ENCODE measurements at regions not wholly inside any gene's neighbourhood (a gene's known extent, or its start where the extent isn't known, plus 50 kb on each side); places are given as distances from the start of the nearest gene placed in this dataset.

DNA sequence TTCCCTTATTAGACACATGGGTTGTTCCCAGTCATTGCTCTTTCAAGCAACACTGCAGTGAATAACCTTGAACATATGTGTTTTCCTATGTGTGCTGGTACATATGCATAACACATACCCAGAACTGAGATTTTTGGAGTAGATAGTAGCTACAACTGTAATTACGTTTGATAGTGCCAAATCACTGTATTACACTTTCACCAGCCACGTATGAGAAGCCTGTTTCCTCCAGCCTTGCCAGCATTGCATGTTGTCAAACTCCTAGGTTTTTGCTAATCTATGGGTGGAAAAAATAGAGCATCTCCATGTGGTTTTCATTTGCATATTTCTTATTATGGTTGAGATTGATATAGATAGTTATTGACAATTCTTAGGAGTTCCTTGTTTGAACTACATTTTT is 56.5 kb upstream of the ACSL3 start:
- H3K27ac ChIP-seq: no peak overlapping the region
- 52 to 77% methylated on average over 2 of the region's 2 CpGs for WGBS, 2 donors (ENCODE audit: low coverage in 1 of 2)
- no peak overlapping the region for H3K4me3 ChIP-seq
- H3K27me3 ChIP-seq: no peaks in the 10 kb centered on the region
- H3K9me3 ChIP-seq: no peaks in the 10 kb centered on the region
- ATAC-seq: no peak
- no peaks in the 10 kb centered on the region for H3K36me3 ChIP-seq
- TF ChIP-seq, protein P1, sequence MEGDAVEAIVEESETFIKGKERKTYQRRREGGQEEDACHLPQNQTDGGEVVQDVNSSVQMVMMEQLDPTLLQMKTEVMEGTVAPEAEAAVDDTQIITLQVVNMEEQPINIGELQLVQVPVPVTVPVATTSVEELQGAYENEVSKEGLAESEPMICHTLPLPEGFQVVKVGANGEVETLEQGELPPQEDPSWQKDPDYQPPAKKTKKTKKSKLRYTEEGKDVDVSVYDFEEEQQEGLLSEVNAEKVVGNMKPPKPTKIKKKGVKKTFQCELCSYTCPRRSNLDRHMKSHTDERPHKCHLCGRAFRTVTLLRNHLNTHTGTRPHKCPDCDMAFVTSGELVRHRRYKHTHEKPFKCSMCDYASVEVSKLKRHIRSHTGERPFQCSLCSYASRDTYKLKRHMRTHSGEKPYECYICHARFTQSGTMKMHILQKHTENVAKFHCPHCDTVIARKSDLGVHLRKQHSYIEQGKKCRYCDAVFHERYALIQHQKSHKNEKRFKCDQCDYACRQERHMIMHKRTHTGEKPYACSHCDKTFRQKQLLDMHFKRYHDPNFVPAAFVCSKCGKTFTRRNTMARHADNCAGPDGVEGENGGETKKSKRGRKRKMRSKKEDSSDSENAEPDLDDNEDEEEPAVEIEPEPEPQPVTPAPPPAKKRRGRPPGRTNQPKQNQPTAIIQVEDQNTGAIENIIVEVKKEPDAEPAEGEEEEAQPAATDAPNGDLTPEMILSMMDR (IDR thresholded peaks at IDR 0.05): no peak
- TF ChIP-seq EP300 (IDR thresholded peaks at IDR 0.05) (no peak), POLR2A (IDR thresholded peaks at IDR 0.05) (no peak), POLR2AphosphoS5 (IDR thresholded peaks at IDR 0.05) (no peak)
- H3K4me1 ChIP-seq: peaks cover 0 to 23% (median 3%) of the 10 kb centered on the region in 3 donors

DNA sequence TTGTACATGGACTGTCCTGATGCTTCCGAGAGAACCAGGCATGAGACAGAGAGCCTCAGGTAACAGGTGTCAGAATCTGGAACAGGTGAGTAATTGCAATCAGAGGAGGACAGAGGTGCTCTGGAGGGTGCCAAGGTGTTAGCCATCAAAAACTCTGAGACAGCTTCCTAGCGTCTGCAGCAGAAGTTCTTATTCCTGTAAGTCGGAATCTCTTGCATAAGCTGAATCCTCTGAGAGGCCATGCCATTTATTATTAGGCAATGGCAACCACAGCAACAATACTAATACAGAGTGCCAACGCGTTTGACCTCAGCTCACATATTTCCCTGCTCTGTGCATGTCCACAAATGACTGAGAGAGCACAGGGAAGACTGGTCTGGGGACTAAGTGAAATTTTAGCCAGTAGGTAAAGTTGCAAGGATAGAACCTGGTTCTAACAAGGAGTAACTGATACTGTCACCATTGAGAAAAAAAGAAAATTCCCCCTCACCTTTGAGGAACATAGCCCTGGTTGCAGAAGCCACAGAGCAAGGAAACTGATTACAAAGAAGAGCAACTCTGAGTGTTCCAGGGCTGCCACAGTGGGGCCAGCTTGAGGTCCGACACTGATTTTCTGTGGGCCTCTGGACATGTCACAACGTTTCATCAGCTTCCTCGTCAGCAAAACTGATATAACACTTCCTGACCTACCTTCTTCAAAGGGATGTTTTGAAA is 55.1 kb upstream of the ACSL3 start:
- WGBS, 2 donors (ENCODE audit: low coverage in 1 of 2): 40 to 73% methylated on average over 4 to 8 of the region's 8 CpGs
- Histone ChIP-seq H3K4me1 (peaks cover 0 to 23% (median 3%) of the 10 kb centered on the region in 3 donors), H3K27me3 (no peaks in the 10 kb centered on the region), H3K27ac (peak overlapping the region in 3 of 4 donors; percentile 37 to 63 (median 39)), H3K4me3 (no peak overlapping the region), H3K9me3 (no peaks in the 10 kb centered on the region), H3K36me3 (no peaks in the 10 kb centered on the region)
- ATAC-seq: peak; percentile 74
- no peak for TF ChIP-seq POLR2A (IDR thresholded peaks at IDR 0.05)
- TF ChIP-seq, protein P1 (IDR thresholded peaks at IDR 0.05): no peak
- TF ChIP-seq EP300 (IDR thresholded peaks at IDR 0.05): no peak
- TF ChIP-seq POLR2AphosphoS5 (IDR thresholded peaks at IDR 0.05): no peak

DNA sequence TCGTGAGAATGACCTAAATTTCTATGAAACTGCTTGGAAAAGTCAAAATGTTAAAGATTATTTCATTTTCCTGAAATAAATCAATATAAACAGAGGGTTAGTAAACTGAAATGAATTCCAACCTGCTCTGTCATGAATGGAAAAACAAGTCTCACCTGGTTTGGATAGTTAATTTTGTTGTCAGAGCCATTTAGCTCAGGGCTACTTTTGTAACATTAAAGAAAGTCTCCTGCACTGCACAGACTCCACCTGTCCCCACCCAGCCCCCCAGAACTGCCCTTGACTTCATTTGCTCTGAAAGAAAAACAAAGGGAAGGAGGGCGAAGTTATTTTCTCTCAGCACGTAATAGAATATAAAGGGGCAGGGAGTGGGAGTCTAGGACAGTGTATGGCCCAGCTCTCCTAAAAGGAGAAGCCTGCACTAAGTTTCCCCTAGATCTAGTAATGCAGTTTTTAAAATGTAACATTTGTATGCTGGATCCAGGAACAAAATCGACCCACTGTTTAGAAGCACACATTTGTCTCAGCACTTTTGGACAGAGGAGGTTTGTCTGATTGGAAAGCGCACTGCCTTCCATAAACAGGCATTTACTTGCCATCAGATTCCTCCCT is 54.2 kb upstream of the ACSL3 start:
- H3K4me3 ChIP-seq: no peak overlapping the region
- no peaks in the 10 kb centered on the region for H3K36me3 ChIP-seq
- ATAC-seq: no peak
- no peaks in the 10 kb centered on the region for H3K9me3 ChIP-seq
- no peaks in the 10 kb centered on the region for H3K27me3 ChIP-seq
- WGBS, 2 donors (ENCODE audit: low coverage in 1 of 2): 41 to 50% methylated on average over 3 to 5 of the region's 5 CpGs
- H3K4me1 ChIP-seq: peaks cover 0 to 23% (median 3%) of the 10 kb centered on the region in 3 donors
- TF ChIP-seq POLR2A (IDR thresholded peaks at IDR 0.05): no peak
- TF ChIP-seq EP300 (IDR thresholded peaks at IDR 0.05): no peak
- no peak for TF ChIP-seq POLR2AphosphoS5 (IDR thresholded peaks at IDR 0.05)
- TF ChIP-seq, protein P1 (IDR thresholded peaks at IDR 0.05): no peak
- H3K27ac ChIP-seq: peak overlapping the region in 3 of 4 donors; percentile 39 to 53 (median 52)

DNA sequence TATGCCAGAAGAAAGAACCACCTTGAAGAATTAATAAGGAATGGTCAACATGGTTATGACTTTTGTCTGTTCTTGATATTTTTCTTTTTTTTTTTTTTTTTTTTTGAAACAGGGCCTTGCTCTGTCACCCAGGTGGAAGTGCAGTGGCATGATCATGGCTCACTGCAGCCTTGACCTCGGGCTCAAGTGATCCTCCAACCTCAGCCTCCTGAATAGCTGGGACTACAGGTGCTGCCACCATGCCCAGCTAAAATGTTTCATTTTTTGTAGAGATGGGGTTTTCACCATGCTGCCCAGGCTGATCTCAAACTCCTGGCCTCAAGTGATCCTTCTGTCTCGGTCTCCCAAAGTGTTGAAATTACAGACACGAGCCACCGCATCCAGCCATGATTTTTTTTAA is 53.4 kb upstream of the ACSL3 start:
- Histone ChIP-seq H3K9me3 (no peaks in the 10 kb centered on the region), H3K4me1 (peaks cover 0 to 23% (median 3%) of the 10 kb centered on the region in 3 donors), H3K36me3 (no peaks in the 10 kb centered on the region), H3K27ac (no peak overlapping the region), H3K27me3 (no peaks in the 10 kb centered on the region), H3K4me3 (no peak overlapping the region)
- no peak for TF ChIP-seq POLR2A (IDR thresholded peaks at IDR 0.05)
- WGBS, 2 donors (ENCODE audit: low coverage in 1 of 2): 86 to 93% methylated on average over 3 to 4 of the region's 4 CpGs
- no peak for ATAC-seq

DNA sequence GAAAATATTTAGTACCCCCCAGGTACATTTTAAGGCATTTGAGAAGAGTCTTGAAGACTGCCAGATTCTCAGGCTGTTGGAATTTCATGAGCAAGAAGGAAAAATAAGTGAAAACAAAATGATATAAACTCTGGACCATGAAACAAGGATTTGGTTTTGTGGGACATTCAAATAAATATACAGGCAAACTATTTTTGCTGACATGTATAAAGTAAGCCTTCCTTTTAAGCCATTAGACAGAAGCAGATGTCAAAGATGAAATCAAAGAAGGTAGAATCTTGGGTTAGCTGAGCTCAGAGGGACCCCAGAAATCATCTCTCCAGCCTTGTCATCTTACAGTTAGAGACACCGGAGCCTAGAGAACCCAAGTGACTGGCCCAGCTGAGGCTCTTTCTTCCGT is 51.3 kb upstream of the ACSL3 start:
- Histone ChIP-seq H3K4me3 (no peak overlapping the region), H3K27ac (no peak overlapping the region), H3K27me3 (no peaks in the 10 kb centered on the region), H3K9me3 (no peaks in the 10 kb centered on the region), H3K4me1 (peaks cover 0 to 23% (median 3%) of the 10 kb centered on the region in 3 donors), H3K36me3 (no peaks in the 10 kb centered on the region)
- TF ChIP-seq EP300 (IDR thresholded peaks at IDR 0.05) (no peak), POLR2A (IDR thresholded peaks at IDR 0.05) (no peak), POLR2AphosphoS5 (IDR thresholded peaks at IDR 0.05) (no peak)
- TF ChIP-seq, protein P1 (IDR thresholded peaks at IDR 0.05): no peak
- WGBS, 2 donors (ENCODE audit: low coverage in 1 of 2): 96% methylated on average over 2 of the region's 2 CpGs; no CpG with 5 or more reads in 1 of the 2 donors
- ATAC-seq: no peak
